Tibial nerve (tissue), 4 donors: ENCODE measurements at regions not wholly inside any gene's neighbourhood (a gene's known extent, or its start where the extent isn't known, plus 50 kb on each side); places are given as distances from the start of the nearest gene placed in this dataset.

ENCODE experiments used
- EP300 ChIP-seq, 2 donors: sonication (generic); formaldehyde crosslinking; IDR thresholded peaks; one replicate each; pipeline ENCODE4 v1.6.1; 2017; ENCODE audit warnings: antibody characterized with exemption in 2 of 2, mild to moderate bottlenecking in 1 of 2
- POLR2A ChIP-seq, 2 donors: fragments of 450-650 bp; IDR thresholded peaks; one replicate each; pipeline ENCODE4 v1.6.1; 2017; ENCODE audit warnings: antibody characterized with exemption in 2 of 2, mild to moderate bottlenecking in 2 of 2, moderate library complexity in 2 of 2
- TF ChIP-seq, protein P1 (sequence below), 5 experiments: fragments of 200-600 bp in 3 of 5; fragments of 450-650 bp in 2 of 5; sonication (generic) in 3 of 5; IDR thresholded peaks; one replicate each; pipeline ENCODE4 v1.5.1; 2016 to 2019; ENCODE audit warnings: antibody characterized with exemption in 5 of 5, mild to moderate bottlenecking in 3 of 5, moderate library complexity in 2 of 5

DNA sequence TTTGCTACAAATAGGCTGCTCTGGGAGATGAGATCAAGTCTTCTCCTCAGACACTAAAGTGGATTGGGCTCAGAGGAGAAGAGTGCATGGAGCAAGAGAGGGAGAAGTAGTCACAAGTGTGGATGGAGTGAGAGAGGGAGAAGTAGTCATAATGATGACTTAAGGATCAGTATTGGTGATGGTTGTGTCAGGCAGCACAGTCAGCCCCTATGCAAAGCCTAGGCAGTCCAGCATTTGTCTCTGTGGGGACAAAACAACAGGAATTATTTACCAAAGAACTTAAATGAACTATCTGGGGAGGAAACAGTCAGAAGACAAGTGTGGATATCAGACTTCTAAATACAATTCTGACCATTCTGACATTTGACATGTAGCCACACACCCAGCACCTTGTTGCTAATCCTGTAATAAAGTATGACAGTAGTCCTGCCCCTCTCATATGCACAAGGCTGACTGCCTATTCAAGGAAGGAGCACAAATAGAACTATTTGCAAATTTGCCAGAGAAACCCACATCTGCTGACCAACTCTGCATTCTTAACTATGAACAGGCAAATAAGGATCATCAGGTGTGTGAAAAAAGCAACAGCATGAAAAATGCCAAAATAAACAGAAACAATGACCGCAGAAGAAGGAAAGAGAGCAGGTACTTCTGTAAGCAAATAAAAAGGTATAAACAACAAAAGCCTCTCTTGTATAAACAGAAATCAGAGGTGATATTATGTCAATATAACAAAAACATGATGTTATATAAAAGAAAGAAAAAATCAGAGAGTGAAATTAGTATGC lies 1597.9 kb upstream of the ACVR2A start:
- TF ChIP-seq, protein P1, sequence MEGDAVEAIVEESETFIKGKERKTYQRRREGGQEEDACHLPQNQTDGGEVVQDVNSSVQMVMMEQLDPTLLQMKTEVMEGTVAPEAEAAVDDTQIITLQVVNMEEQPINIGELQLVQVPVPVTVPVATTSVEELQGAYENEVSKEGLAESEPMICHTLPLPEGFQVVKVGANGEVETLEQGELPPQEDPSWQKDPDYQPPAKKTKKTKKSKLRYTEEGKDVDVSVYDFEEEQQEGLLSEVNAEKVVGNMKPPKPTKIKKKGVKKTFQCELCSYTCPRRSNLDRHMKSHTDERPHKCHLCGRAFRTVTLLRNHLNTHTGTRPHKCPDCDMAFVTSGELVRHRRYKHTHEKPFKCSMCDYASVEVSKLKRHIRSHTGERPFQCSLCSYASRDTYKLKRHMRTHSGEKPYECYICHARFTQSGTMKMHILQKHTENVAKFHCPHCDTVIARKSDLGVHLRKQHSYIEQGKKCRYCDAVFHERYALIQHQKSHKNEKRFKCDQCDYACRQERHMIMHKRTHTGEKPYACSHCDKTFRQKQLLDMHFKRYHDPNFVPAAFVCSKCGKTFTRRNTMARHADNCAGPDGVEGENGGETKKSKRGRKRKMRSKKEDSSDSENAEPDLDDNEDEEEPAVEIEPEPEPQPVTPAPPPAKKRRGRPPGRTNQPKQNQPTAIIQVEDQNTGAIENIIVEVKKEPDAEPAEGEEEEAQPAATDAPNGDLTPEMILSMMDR (IDR thresholded peaks at IDR 0.05), result no peak
- no peak for TF ChIP-seq POLR2A (IDR thresholded peaks at IDR 0.05)
- no peak for TF ChIP-seq EP300 (IDR thresholded peaks at IDR 0.05)
